DMS53 (cell line): ENCODE measurements at regions not wholly inside any gene's neighbourhood (a gene's known extent, or its start where the extent isn't known, plus 50 kb on each side); places are given as distances from the start of the nearest gene placed in this dataset.
A peak's percentile ranks its signal among the peaks of the same experiment; 100 is the strongest.
"Not testable (repeated sequence)": the region's sequence is repeated elsewhere in the genome, so short reads cannot be mapped to it uniquely, and the experiment has no call there.

Source experiments
- DNase-seq: peaks from one replicate; lab custom pipeline; 2025; lab: John Stamatoyannopoulos, UW

DNA sequence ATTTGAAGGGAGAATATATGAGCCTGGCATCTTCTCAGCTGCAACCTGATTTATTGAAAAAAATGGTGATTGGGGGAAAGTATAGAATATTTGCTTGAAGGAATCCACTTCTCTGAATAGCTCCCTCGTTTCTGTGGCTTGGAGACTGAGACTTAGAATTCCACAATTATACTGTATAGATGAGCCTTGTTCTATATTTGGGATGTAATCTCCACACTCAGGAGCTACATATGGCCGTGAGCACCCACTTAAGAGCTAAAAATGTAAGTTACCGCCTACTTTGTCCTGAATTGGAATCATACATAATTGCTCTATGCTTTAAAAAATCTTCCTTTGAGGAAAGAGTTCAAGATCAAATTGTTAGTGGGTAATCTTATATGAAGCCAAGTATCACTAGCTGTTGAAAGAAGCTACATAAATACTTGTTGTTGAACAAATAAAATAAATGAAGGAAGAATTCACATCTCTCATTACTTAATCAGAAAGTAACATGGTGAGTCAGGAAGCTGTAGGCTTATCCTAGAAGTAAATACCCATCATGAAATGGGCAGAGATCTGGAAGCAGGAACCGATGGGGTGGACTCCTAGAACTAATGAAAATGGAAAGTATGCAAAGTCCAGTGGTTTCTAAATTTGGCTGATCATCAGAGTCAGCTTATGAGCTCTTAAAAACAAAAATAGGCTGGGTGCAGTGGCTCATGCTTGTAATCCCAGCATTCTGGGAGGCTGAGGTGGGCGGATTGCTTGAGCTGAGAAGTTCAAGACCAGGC lies 254.3 kb downstream of the SOX4 start:
- DNase-seq = peak; percentile 52

DNA sequence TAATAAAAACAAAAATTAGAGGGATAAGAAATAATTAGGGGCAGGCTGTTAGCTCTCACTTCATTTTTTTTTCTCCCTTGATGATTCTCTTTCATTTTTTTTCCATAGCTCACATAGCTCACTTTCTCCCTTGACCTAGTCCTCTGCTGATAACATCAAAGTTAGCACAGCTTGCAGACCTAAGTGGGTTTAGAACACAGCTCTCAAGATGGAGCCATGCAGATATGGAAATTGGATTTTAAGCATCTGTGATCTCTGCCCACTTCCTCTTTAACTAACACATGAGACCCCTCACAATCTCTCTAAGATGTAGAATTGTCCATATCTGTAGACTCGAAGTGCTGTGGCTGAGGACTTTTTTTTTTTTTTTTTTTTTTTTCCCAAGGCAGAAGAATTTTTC lies 257.1 kb downstream of the SOX4 start:
- DNase-seq = no peak

DNA sequence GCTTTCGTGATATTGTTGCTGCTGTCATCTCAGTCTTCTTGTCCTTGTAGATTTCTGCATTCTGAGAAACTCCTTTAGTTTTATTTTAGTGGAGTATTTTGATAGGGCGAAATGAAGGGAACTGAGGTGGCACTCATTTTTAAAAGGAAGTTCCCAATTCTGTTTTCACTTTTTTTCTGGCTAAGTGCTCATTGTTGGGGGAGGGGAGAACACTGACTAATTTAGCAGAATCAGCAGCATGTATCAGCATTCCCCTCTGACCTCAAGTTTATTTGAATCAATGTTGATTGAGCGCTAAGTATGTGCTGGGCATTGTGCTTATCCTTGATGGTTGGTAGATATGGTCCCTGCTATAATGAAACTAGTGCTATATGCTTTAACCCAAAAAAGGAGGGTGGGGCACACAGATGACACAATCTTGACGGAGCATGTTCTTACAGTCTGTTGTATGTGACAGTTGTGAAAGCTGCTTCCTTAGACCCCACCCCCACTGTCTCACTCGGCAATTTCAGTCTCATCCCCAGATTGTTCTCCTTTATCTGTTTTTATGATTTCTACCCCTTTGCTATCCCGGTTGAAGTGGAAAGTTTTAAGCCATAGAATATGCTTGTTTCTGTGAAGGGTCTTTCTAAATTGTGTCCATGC lies 262.4 kb downstream of the SOX4 start:
- no peak for DNase-seq

GRCh38 chr6:21856456-21856825 lies 262.9 kb downstream of the SOX4 start:
- DNase-seq = no peak

DNA sequence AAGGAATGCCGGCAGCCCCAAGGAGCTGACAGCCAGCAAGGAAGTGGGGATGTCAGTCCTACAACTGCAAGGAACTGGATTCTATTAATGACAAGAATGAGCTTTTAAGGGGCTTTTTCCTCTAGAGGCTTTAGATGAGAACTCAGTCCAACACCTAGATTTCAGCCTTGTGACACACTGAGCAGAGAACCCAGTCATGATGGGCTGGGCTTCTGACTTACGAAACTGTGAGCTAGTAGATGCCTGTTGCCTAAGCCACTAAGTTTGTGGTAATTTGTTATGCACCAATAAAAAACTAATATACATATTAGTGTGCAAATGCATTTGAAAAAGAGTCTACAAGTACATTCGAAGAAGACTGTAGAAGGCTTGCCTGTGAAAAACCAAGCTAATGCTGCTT lies 263.3 kb downstream of the SOX4 start:
- no peak for DNase-seq

DNA sequence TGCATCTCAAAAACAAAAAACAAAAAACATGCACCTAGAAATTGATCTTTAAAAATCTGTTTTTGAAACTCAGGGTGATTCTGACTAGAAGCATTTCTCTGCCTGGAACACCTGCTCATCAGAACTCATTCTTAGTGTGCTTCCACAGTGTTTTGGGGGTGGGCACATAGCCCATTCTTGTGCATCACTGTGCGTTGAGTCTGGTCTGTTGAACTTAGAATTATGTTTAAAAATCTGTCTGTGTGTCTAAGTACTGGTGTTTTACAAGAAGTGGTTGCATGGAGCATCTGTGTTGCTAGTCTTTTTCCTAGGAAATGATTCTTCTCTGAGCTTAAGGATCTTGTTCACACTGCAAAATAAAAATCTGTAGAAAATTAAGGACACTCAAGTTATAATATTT lies 264.5 kb downstream of the SOX4 start:
- no peak for DNase-seq

DNA sequence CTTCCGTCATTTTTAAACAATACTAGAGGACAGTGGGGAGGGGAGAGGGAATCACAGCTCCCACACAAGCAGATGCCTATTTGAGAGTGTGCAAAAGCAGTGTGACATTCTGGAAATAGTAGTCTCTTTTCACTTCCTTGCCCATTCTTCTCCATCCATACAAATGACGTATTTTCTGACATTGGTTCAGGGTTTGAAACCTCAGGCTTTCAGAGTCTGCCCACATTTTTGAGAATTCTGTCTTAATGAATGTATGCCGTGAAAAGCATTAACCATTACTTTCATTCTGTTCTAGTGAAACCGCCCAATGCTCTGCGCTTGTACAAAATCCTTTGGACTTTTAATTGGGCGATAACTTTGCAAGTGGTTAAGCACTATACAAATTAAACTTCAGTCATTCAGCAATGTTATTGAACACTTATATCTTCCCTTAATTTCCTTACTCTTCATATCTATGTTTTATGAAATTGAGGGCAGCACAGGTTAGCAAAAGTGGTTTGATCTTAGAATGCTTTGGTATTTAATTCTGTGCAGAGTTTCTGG lies 265.7 kb downstream of the SOX4 start:
- no peak for DNase-seq

- no peak for DNase-seq
These were observed 268.4 kb downstream of the SOX4 start for GRCh38 chr6:21861942-21862341.

DNA sequence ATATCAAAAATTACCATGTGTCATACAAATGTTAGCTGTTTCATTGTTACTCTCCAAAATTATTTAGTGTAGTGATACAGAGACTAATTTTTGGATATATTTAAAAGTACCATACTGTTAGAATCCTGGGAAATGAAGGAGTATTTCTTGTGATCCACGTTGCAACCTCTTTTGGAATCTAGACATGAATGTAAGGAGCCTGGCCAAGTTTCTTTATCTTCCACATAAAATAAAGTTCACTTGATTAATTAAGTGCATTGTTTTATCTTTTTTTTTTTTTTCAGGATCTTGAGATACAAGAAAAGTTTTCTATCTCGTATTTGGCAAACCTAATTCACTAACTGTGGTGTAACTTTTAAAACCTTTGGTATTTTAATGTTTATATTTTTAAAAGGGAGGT lies 270.7 kb downstream of the SOX4 start:
- no peak for DNase-seq

DNA sequence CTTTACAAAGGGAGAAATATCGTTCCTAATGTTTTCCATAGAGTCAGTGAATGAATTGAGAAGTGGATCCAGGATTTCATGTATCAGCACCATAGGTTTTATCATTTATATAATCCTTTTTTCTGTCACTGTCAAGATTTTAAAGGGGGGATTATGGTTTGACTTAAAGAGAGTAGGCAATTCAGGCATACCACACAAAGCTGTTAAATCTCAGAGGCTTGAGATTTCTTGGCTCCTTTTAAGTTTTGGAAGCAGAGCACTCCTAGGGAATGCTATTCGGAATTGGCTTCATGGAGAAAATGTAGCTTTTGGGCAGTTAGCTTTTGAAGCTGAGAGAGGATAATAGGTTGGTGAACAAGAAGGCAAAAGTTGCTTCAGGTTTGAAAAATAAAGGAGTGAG lies 274.7 kb downstream of the SOX4 start:
- no peak for DNase-seq

DNA sequence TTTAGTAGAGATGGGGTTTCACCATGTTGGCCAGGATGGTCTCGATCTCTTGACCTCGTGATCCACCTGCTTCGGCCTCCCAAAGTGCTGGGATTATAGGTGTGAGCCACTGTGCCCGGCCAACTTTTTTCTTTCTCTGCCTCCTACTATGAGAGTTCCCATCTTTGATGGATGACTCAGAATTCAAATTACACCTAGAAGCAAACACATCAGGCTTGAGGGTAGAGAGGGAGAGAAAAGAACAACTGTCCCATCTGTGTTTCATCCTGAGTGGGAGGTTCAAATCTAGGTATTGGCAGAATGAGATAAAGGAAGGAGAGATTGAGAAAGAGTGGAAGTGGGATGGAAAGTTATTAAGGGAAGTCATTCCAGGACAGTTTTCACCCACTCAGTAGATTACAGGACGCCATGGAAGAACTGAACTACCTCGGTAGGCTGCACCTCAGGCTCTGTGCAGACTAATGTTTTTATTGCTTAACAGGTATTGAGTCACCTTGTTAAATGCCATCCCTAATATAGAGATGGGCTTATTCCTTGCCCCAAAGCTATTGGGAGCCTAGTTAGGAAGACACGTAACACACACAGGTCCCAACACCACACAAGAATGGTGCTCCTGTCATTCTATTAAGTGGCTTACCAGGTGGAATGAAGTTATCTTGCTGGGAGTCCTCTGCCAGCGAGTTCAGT lies 275.7 kb downstream of the SOX4 start:
- no peak for DNase-seq

GRCh38 chr6:21870076-21870730 lies 276.7 kb downstream of the SOX4 start:
- DNase-seq = no peak

DNA sequence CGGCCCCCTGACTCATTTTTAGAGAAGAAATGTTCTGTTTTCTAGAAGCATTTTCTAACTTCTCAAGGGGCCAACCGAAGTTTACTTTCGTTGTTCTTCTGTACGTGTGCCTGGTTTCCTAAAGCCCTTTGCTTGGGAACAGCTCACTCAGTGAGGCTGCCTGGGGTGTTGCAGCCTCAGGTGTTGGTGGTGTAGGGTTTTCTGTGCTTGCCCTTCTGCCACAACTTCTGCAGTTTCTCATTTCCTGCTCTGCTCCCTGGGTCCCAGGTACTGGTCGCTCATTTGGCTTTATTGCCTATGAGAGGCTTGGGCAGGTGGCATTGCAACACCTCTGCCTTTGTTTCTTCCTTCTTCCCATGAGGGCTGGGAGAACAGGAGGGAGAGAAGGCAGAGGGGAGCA lies 278.3 kb downstream of the SOX4 start:
- no peak for DNase-seq

GRCh38 chr6:21872749-21873148 lies 279.2 kb downstream of the SOX4 start:
- no peak for DNase-seq

- no peak for DNase-seq
These were observed 280.0 kb downstream of the SOX4 start for GRCh38 chr6:21873562-21873961.

GRCh38 chr6:21874372-21874771 lies 280.8 kb downstream of the SOX4 start:
- peak; percentile 15 for DNase-seq

- not testable (repeated sequence) for DNase-seq
These were observed 283.5 kb downstream of the SOX4 start for GRCh38 chr6:21877037-21877436.

- DNase-seq = not testable (repeated sequence)
These were observed 286.7 kb downstream of the SOX4 start for GRCh38 chr6:21880249-21880648.

GRCh38 chr6:21881969-21882465 lies 288.5 kb downstream of the SOX4 start:
- DNase-seq = no peak

DNA sequence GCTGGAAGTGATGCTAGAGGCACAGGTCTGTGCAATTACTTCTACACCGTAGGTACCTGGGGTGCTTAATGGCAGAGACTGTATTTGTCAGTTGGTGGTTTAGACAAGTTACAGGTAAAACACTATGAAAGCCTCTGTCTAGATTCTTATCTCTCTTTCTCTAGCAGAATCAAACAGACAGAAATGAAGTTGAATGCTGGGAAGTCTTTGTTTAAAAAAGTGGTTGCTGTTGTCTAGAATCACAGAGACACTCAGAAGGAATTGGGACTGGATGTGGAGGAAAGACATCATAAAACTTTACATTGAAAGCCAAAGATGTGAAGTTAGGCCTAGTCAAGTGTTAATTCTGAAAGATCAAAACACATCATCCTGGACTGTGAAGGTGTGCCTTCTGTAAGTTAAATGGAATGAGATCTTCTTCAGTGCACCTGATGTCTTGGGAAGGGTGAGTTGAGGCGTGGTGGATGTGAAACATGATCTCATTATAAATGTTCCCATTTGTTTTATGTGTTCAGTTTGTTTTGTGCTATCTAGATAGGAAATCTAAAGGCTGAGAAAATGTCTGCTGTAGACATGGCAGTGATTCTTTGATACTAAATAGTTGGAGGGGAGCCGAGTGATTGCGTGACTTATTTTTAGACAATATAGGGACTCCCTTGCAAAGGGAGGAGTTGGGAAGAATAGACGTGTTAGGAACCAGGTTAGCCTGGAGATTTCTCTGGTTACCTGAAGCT lies 290.2 kb downstream of the SOX4 start:
- no peak for DNase-seq

DNA sequence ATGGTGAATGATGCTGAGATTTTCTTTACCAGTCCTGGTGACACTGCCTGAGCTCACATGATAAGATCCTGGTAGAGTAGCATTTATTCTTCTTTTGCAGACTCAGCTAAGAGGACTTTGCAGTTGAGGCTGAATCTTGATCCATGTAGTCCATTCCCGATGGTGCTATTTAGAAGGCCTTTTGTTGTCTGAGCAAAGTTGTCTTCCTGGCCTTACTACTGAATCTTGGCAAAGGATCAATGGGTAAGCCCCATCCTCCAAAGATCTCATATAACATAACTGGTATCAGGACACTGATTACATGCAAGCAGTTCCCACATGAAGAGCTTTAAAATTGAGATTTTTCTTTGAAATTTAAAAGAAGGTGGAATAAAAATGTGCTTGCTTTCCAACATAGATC lies 291.6 kb downstream of the SOX4 start:
- no peak for DNase-seq
